ENCODE measurements at regions not wholly inside any gene's neighbourhood (a gene's known extent, or its start where the extent isn't known, plus 50 kb on each side); places are given as distances from the start of the nearest gene placed in this dataset.

- Mint-ChIP-seq H3K4me3 (no peak overlapping the region), H3K36me3 (ENCODE audit: insufficient read depth) (peaks cover 2% of the 10 kb centered on the region), H3K27me3 (no peaks in the 10 kb centered on the region), H3K9me3 (peaks cover 6% of the 10 kb centered on the region), H3K27ac (ENCODE audit: low read depth) (no peak overlapping the region), H3K4me1 (no peaks in the 10 kb centered on the region)
- no peak for ATAC-seq (replicated peaks; ENCODE audit: extremely low read depth, poor library complexity, severe bottlenecking)
- no peak for DNase-seq (ENCODE audit: low spot score in 2 of 2)
These were observed 2212.8 kb downstream of the MRPL39 start for GRCh38 chr21:23394458-23394857.

- no peak overlapping the region for H3K27ac Mint-ChIP-seq (ENCODE audit: low read depth)
- H3K9me3 Mint-ChIP-seq: peaks cover 17% of the 10 kb centered on the region
- no peak overlapping the region for H3K4me3 Mint-ChIP-seq
- H3K36me3 Mint-ChIP-seq (ENCODE audit: insufficient read depth): no peaks in the 10 kb centered on the region
- no peaks in the 10 kb centered on the region for H3K27me3 Mint-ChIP-seq
- ATAC-seq (replicated peaks; ENCODE audit: extremely low read depth, poor library complexity, severe bottlenecking): no peak
- DNase-seq (ENCODE audit: low spot score in 2 of 2): no peak
- no peaks in the 10 kb centered on the region for H3K4me1 Mint-ChIP-seq
These were observed 2222.6 kb downstream of the MRPL39 start for GRCh38 chr21:23384679-23385078.

- ATAC-seq (replicated peaks; ENCODE audit: extremely low read depth, poor library complexity, severe bottlenecking) (no peak), DNase-seq (ENCODE audit: low spot score in 2 of 2) (no peak)
- H3K27ac Mint-ChIP-seq (ENCODE audit: low read depth): no peak overlapping the region
- no peaks in the 10 kb centered on the region for H3K4me1 Mint-ChIP-seq
- H3K9me3 Mint-ChIP-seq: peaks cover 7% of the 10 kb centered on the region
- H3K27me3 Mint-ChIP-seq: no peaks in the 10 kb centered on the region
- no peaks in the 10 kb centered on the region for H3K36me3 Mint-ChIP-seq (ENCODE audit: insufficient read depth)
- H3K4me3 Mint-ChIP-seq: no peak overlapping the region
These were observed 2233.1 kb downstream of the MRPL39 start for GRCh38 chr21:23374155-23374554.

- H3K27me3 Mint-ChIP-seq: no peaks in the 10 kb centered on the region
- no peaks in the 10 kb centered on the region for H3K4me1 Mint-ChIP-seq
- H3K27ac Mint-ChIP-seq (ENCODE audit: low read depth): no peak overlapping the region
- H3K4me3 Mint-ChIP-seq: no peak overlapping the region
- no peak for ATAC-seq (replicated peaks; ENCODE audit: extremely low read depth, poor library complexity, severe bottlenecking)
- peaks cover 27% of the 10 kb centered on the region for H3K9me3 Mint-ChIP-seq
- H3K36me3 Mint-ChIP-seq (ENCODE audit: insufficient read depth): no peaks in the 10 kb centered on the region
- DNase-seq (ENCODE audit: low spot score in 2 of 2): no peak
These were observed 2250.4 kb downstream of the MRPL39 start for GRCh38 chr21:23356905-23357304.

- DNase-seq (ENCODE audit: low spot score in 2 of 2) (no peak), ATAC-seq (replicated peaks; ENCODE audit: extremely low read depth, poor library complexity, severe bottlenecking) (no peak)
- no peak overlapping the region for H3K4me3 Mint-ChIP-seq
- no peaks in the 10 kb centered on the region for H3K36me3 Mint-ChIP-seq (ENCODE audit: insufficient read depth)
- H3K27ac Mint-ChIP-seq (ENCODE audit: low read depth): no peak overlapping the region
- no peaks in the 10 kb centered on the region for H3K4me1 Mint-ChIP-seq
- H3K9me3 Mint-ChIP-seq: peaks cover 15% of the 10 kb centered on the region
- no peaks in the 10 kb centered on the region for H3K27me3 Mint-ChIP-seq
These were observed 2291.1 kb downstream of the MRPL39 start for GRCh38 chr21:23316190-23316589.

- Mint-ChIP-seq H3K27ac (ENCODE audit: low read depth) (no peak overlapping the region), H3K9me3 (peaks cover 15% of the 10 kb centered on the region), H3K4me3 (no peak overlapping the region), H3K27me3 (no peaks in the 10 kb centered on the region), H3K4me1 (no peaks in the 10 kb centered on the region), H3K36me3 (ENCODE audit: insufficient read depth) (no peaks in the 10 kb centered on the region)
- DNase-seq (ENCODE audit: low spot score in 2 of 2) (no peak), ATAC-seq (replicated peaks; ENCODE audit: extremely low read depth, poor library complexity, severe bottlenecking) (no peak)
These were observed 2298.5 kb downstream of the MRPL39 start for GRCh38 chr21:23308741-23309140.

GRCh38 chr21:23307065-23307464 lies 2300.2 kb downstream of the MRPL39 start:
- no peaks in the 10 kb centered on the region for H3K4me1 Mint-ChIP-seq
- no peak overlapping the region for H3K4me3 Mint-ChIP-seq
- peaks cover 5% of the 10 kb centered on the region for H3K9me3 Mint-ChIP-seq
- H3K27ac Mint-ChIP-seq (ENCODE audit: low read depth): no peak overlapping the region
- ATAC-seq (replicated peaks; ENCODE audit: extremely low read depth, poor library complexity, severe bottlenecking) (no peak), DNase-seq (ENCODE audit: low spot score in 2 of 2) (no peak)
- no peaks in the 10 kb centered on the region for H3K27me3 Mint-ChIP-seq
- no peaks in the 10 kb centered on the region for H3K36me3 Mint-ChIP-seq (ENCODE audit: insufficient read depth)

GRCh38 chr21:23292292-23292691 lies 2294.1 kb downstream of the NCAM2 start:
- Mint-ChIP-seq H3K4me3 (no peak overlapping the region), H3K36me3 (ENCODE audit: insufficient read depth) (no peaks in the 10 kb centered on the region), H3K27me3 (no peaks in the 10 kb centered on the region), H3K4me1 (no peaks in the 10 kb centered on the region), H3K9me3 (peaks cover 14% of the 10 kb centered on the region), H3K27ac (ENCODE audit: low read depth) (no peak overlapping the region)
- DNase-seq (ENCODE audit: low spot score in 2 of 2) (no peak), ATAC-seq (replicated peaks; ENCODE audit: extremely low read depth, poor library complexity, severe bottlenecking) (no peak)

- no peak overlapping the region for H3K4me3 Mint-ChIP-seq
- no peak for ATAC-seq (replicated peaks; ENCODE audit: extremely low read depth, poor library complexity, severe bottlenecking)
- no peaks in the 10 kb centered on the region for H3K27me3 Mint-ChIP-seq
- no peaks in the 10 kb centered on the region for H3K4me1 Mint-ChIP-seq
- H3K36me3 Mint-ChIP-seq (ENCODE audit: insufficient read depth): no peaks in the 10 kb centered on the region
- H3K27ac Mint-ChIP-seq (ENCODE audit: low read depth): no peak overlapping the region
- DNase-seq (ENCODE audit: low spot score in 2 of 2): no peak
- H3K9me3 Mint-ChIP-seq: peaks cover 8% of the 10 kb centered on the region
These were observed 2283.7 kb downstream of the NCAM2 start for GRCh38 chr21:23281917-23282316.

GRCh38 chr21:23249760-23250159 lies 2251.6 kb downstream of the NCAM2 start:
- no peak overlapping the region for H3K27ac Mint-ChIP-seq (ENCODE audit: low read depth)
- peaks cover 2% of the 10 kb centered on the region for H3K36me3 Mint-ChIP-seq (ENCODE audit: insufficient read depth)
- H3K4me1 Mint-ChIP-seq: no peaks in the 10 kb centered on the region
- peaks cover 21% of the 10 kb centered on the region for H3K9me3 Mint-ChIP-seq
- no peak for DNase-seq (ENCODE audit: low spot score in 2 of 2)
- no peaks in the 10 kb centered on the region for H3K27me3 Mint-ChIP-seq
- no peak for ATAC-seq (replicated peaks; ENCODE audit: extremely low read depth, poor library complexity, severe bottlenecking)
- no peak overlapping the region for H3K4me3 Mint-ChIP-seq

GRCh38 chr21:23247334-23247733 lies 2249.1 kb downstream of the NCAM2 start:
- Mint-ChIP-seq H3K27me3 (no peaks in the 10 kb centered on the region), H3K4me3 (no peak overlapping the region), H3K36me3 (ENCODE audit: insufficient read depth) (peaks cover 2% of the 10 kb centered on the region), H3K27ac (ENCODE audit: low read depth) (no peak overlapping the region), H3K9me3 (peaks cover 21% of the 10 kb centered on the region), H3K4me1 (no peaks in the 10 kb centered on the region)
- no peak for ATAC-seq (replicated peaks; ENCODE audit: extremely low read depth, poor library complexity, severe bottlenecking)
- no peak for DNase-seq (ENCODE audit: low spot score in 2 of 2)

GRCh38 chr21:23245255-23245654 lies 2247.0 kb downstream of the NCAM2 start:
- Mint-ChIP-seq H3K36me3 (ENCODE audit: insufficient read depth) (peaks cover 2% of the 10 kb centered on the region), H3K4me1 (no peaks in the 10 kb centered on the region), H3K27me3 (no peaks in the 10 kb centered on the region), H3K9me3 (peaks cover 20% of the 10 kb centered on the region), H3K4me3 (no peak overlapping the region), H3K27ac (ENCODE audit: low read depth) (no peak overlapping the region)
- DNase-seq (ENCODE audit: low spot score in 2 of 2) (no peak), ATAC-seq (replicated peaks; ENCODE audit: extremely low read depth, poor library complexity, severe bottlenecking) (no peak)

- no peak overlapping the region for H3K27ac Mint-ChIP-seq (ENCODE audit: low read depth)
- H3K9me3 Mint-ChIP-seq: peaks cover 6% of the 10 kb centered on the region
- no peaks in the 10 kb centered on the region for H3K27me3 Mint-ChIP-seq
- ATAC-seq (replicated peaks; ENCODE audit: extremely low read depth, poor library complexity, severe bottlenecking) (no peak), DNase-seq (ENCODE audit: low spot score in 2 of 2) (no peak)
- H3K36me3 Mint-ChIP-seq (ENCODE audit: insufficient read depth): no peaks in the 10 kb centered on the region
- H3K4me1 Mint-ChIP-seq: no peaks in the 10 kb centered on the region
- no peak overlapping the region for H3K4me3 Mint-ChIP-seq
These were observed 2225.7 kb downstream of the NCAM2 start for GRCh38 chr21:23223882-23224281.

GRCh38 chr21:23218667-23219066 lies 2220.5 kb downstream of the NCAM2 start:
- ATAC-seq (replicated peaks; ENCODE audit: extremely low read depth, poor library complexity, severe bottlenecking) (no peak), DNase-seq (ENCODE audit: low spot score in 2 of 2) (no peak)
- H3K9me3 Mint-ChIP-seq: peaks cover 12% of the 10 kb centered on the region
- H3K27ac Mint-ChIP-seq (ENCODE audit: low read depth): no peak overlapping the region
- no peaks in the 10 kb centered on the region for H3K4me1 Mint-ChIP-seq
- H3K36me3 Mint-ChIP-seq (ENCODE audit: insufficient read depth): no peaks in the 10 kb centered on the region
- H3K27me3 Mint-ChIP-seq: no peaks in the 10 kb centered on the region
- H3K4me3 Mint-ChIP-seq: no peak overlapping the region
